NT2/D1 (cell line): ENCODE measurements at regions not wholly inside any gene's neighbourhood (a gene's known extent, or its start where the extent isn't known, plus 50 kb on each side); places are given as distances from the start of the nearest gene placed in this dataset.

Experiments used
- SUZ12 ChIP-seq: IDR thresholded peaks from 2 replicates; pipeline ENCODE4 v1.6.1; 2011; ENCODE audit not compliant: insufficient read length, insufficient read depth; ENCODE audit errors: extremely low read depth
- YY1 ChIP-seq: IDR thresholded peaks from 2 replicates; pipeline ENCODE4 v1.6.1; 2011; ENCODE audit not compliant: insufficient read length, insufficient read depth
- ZNF274 ChIP-seq: IDR thresholded peaks from 2 replicates; pipeline ENCODE4 v1.6.1; 2011; ENCODE audit warnings: mild to moderate bottlenecking, low read depth, low read length

DNA sequence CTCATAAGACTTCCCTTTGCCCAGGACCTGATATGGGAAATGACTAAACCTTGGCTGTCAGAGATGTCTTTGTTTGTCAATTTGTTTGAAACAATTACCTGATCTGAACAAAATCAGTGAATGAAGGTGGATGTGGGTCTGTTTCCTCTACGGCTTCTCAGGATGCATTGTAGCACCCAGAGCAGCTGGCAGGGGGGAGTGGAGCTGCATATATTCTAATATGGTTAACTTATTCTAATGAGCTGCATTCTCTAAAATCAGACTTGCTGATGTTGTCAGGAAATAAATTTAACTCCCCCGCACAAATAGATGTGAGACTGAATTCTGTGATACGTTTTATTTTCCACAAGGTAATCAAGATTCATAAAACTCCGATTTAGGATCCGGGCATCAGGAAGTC, 665.4 kb downstream of the MAT2B start:
- TF ChIP-seq ZNF274 (no peak), YY1 (no peak), SUZ12 (no peak)
